NB4 (cell line): ENCODE measurements at regions not wholly inside any gene's neighbourhood (a gene's known extent, or its start where the extent isn't known, plus 50 kb on each side); places are given as distances from the start of the nearest gene placed in this dataset.

ENCODE experiments used
- POLR2A ChIP-seq: IDR thresholded peaks from 2 replicates; pipeline ENCODE4 v1.6.1; 2011; ENCODE audit warnings: mild to moderate bottlenecking; ENCODE audit not compliant: insufficient read length; ENCODE audit errors: extremely low read depth
- TF ChIP-seq, protein P1 (sequence below): IDR thresholded peaks from one replicate; pipeline ENCODE4 v1.5.1; 2012; ENCODE audit warnings: low read depth, low read length

DNA sequence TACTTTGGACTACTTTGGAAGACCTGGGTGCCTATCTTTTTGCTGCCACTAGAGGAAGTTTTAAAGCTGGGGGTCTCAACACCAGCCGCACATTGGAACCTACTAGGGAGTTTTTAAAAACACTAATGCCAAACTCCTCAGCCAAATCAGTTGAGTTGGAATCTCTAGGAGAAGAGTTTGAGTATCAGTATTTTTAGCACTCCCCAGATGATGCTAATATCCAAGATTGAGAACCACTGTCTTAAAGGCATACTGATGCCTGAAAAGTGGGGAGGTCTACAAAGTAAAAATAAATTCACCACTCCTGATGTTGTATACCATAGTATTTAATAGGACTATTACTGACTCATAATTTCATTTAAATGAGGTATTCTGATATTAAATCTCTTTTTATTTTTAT is 62.9 kb upstream of the COL21A1 start:
- TF ChIP-seq, protein P1, sequence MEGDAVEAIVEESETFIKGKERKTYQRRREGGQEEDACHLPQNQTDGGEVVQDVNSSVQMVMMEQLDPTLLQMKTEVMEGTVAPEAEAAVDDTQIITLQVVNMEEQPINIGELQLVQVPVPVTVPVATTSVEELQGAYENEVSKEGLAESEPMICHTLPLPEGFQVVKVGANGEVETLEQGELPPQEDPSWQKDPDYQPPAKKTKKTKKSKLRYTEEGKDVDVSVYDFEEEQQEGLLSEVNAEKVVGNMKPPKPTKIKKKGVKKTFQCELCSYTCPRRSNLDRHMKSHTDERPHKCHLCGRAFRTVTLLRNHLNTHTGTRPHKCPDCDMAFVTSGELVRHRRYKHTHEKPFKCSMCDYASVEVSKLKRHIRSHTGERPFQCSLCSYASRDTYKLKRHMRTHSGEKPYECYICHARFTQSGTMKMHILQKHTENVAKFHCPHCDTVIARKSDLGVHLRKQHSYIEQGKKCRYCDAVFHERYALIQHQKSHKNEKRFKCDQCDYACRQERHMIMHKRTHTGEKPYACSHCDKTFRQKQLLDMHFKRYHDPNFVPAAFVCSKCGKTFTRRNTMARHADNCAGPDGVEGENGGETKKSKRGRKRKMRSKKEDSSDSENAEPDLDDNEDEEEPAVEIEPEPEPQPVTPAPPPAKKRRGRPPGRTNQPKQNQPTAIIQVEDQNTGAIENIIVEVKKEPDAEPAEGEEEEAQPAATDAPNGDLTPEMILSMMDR, result no peak
- no peak for TF ChIP-seq POLR2A
